Stimulated activated memory B cell treated with anti-CD40 and anti-IgM and Interleukin-4, amounts not matched to agents 10 μg/mL and 1 μg/mL and 100 μg/mL, for 72 hours (primary cell): ENCODE measurements at regions not wholly inside any gene's neighbourhood (a gene's known extent, or its start where the extent isn't known, plus 50 kb on each side); places are given as distances from the start of the nearest gene placed in this dataset.

ENCODE experiments used
- ATAC-seq: fragments of 150-1000 bp; cut with Tn5 transposase; 2 replicates; pipeline ENCODE4 v1.10.0; 2021
- H3K27ac Mint-ChIP-seq: one replicate; pipeline ENCODE4 v1.8.0; 2022; ENCODE audit warnings: mild to moderate bottlenecking, mixed read lengths
- H3K27me3 Mint-ChIP-seq: one replicate; pipeline ENCODE4 v1.8.0; 2022; ENCODE audit warnings: mixed read lengths
- H3K36me3 Mint-ChIP-seq: one replicate; pipeline ENCODE4 v1.8.0; 2022; ENCODE audit warnings: mixed read lengths
- H3K4me1 Mint-ChIP-seq: one replicate; pipeline ENCODE4 v1.8.0; 2022; ENCODE audit warnings: mixed read lengths
- H3K4me3 Mint-ChIP-seq: one replicate; pipeline ENCODE4 v1.8.0; 2022; ENCODE audit warnings: mild to moderate bottlenecking, moderate library complexity, mixed read lengths
- H3K9me3 Mint-ChIP-seq: one replicate; pipeline ENCODE4 v1.8.0; 2022; ENCODE audit warnings: mixed read lengths

- Mint-ChIP-seq H3K36me3 (no peaks in the 10 kb centered on the region), H3K4me1 (no peaks in the 10 kb centered on the region), H3K9me3 (no peaks in the 10 kb centered on the region), H3K27ac (no peak overlapping the region), H3K4me3 (no peak overlapping the region), H3K27me3 (no peaks in the 10 kb centered on the region)
- ATAC-seq: no peak
Measured at GRCh38 chr21:16496609-16497008, 766.8 kb downstream of the USP25 start.

- Mint-ChIP-seq H3K4me1 (no peaks in the 10 kb centered on the region), H3K27ac (no peak overlapping the region), H3K27me3 (no peaks in the 10 kb centered on the region), H3K36me3 (no peaks in the 10 kb centered on the region), H3K9me3 (no peaks in the 10 kb centered on the region), H3K4me3 (no peak overlapping the region)
- no peak for ATAC-seq
Measured at GRCh38 chr21:16500271-16500670, 770.5 kb downstream of the USP25 start.

GRCh38 chr21:16502273-16502672 is 772.5 kb downstream of the USP25 start:
- Mint-ChIP-seq H3K27me3 (no peaks in the 10 kb centered on the region), H3K9me3 (no peaks in the 10 kb centered on the region), H3K4me1 (no peaks in the 10 kb centered on the region), H3K36me3 (no peaks in the 10 kb centered on the region), H3K27ac (no peak overlapping the region), H3K4me3 (no peak overlapping the region)
- no peak for ATAC-seq

GRCh38 chr21:16502897-16503296 is 773.1 kb downstream of the USP25 start:
- H3K27me3 Mint-ChIP-seq: no peaks in the 10 kb centered on the region
- H3K4me3 Mint-ChIP-seq: no peak overlapping the region
- H3K27ac Mint-ChIP-seq: no peak overlapping the region
- no peaks in the 10 kb centered on the region for H3K9me3 Mint-ChIP-seq
- no peaks in the 10 kb centered on the region for H3K36me3 Mint-ChIP-seq
- H3K4me1 Mint-ChIP-seq: no peaks in the 10 kb centered on the region
- ATAC-seq: no peak

GRCh38 chr21:16504281-16504680 is 774.5 kb downstream of the USP25 start:
- no peak overlapping the region for H3K27ac Mint-ChIP-seq
- no peak for ATAC-seq
- no peaks in the 10 kb centered on the region for H3K27me3 Mint-ChIP-seq
- H3K4me3 Mint-ChIP-seq: no peak overlapping the region
- peaks cover 4% of the 10 kb centered on the region for H3K9me3 Mint-ChIP-seq
- H3K4me1 Mint-ChIP-seq: no peaks in the 10 kb centered on the region
- no peaks in the 10 kb centered on the region for H3K36me3 Mint-ChIP-seq

GRCh38 chr21:16504766-16505165 is 775.0 kb downstream of the USP25 start:
- Mint-ChIP-seq H3K36me3 (no peaks in the 10 kb centered on the region), H3K4me3 (no peak overlapping the region), H3K9me3 (peaks cover 4% of the 10 kb centered on the region), H3K4me1 (no peaks in the 10 kb centered on the region), H3K27ac (no peak overlapping the region), H3K27me3 (no peaks in the 10 kb centered on the region)
- ATAC-seq: no peak

- Mint-ChIP-seq H3K4me1 (no peaks in the 10 kb centered on the region), H3K4me3 (no peak overlapping the region), H3K27me3 (no peaks in the 10 kb centered on the region), H3K36me3 (no peaks in the 10 kb centered on the region), H3K9me3 (peaks cover 4% of the 10 kb centered on the region), H3K27ac (no peak overlapping the region)
- no peak for ATAC-seq
Measured at GRCh38 chr21:16509476-16509875, 779.7 kb downstream of the USP25 start.

- Mint-ChIP-seq H3K36me3 (no peaks in the 10 kb centered on the region), H3K4me1 (no peaks in the 10 kb centered on the region), H3K9me3 (peaks cover 2% of the 10 kb centered on the region), H3K27me3 (no peaks in the 10 kb centered on the region), H3K4me3 (no peak overlapping the region), H3K27ac (no peak overlapping the region)
- no peak for ATAC-seq
Measured at GRCh38 chr21:16514316-16514715, 784.5 kb downstream of the USP25 start.

- H3K36me3 Mint-ChIP-seq: no peaks in the 10 kb centered on the region
- H3K4me1 Mint-ChIP-seq: no peaks in the 10 kb centered on the region
- no peak overlapping the region for H3K4me3 Mint-ChIP-seq
- no peak for ATAC-seq
- H3K27ac Mint-ChIP-seq: no peak overlapping the region
- no peaks in the 10 kb centered on the region for H3K27me3 Mint-ChIP-seq
- H3K9me3 Mint-ChIP-seq: peaks cover 2% of the 10 kb centered on the region
Measured at GRCh38 chr21:16517383-16517782, 787.6 kb downstream of the USP25 start.

- no peaks in the 10 kb centered on the region for H3K4me1 Mint-ChIP-seq
- H3K27ac Mint-ChIP-seq: no peak overlapping the region
- H3K36me3 Mint-ChIP-seq: no peaks in the 10 kb centered on the region
- no peak overlapping the region for H3K4me3 Mint-ChIP-seq
- no peak for ATAC-seq
- peaks cover 6% of the 10 kb centered on the region for H3K9me3 Mint-ChIP-seq
- no peaks in the 10 kb centered on the region for H3K27me3 Mint-ChIP-seq
Measured at GRCh38 chr21:16519036-16519435, 789.3 kb downstream of the USP25 start.

GRCh38 chr21:16519644-16520043 is 789.9 kb downstream of the USP25 start:
- Mint-ChIP-seq H3K4me3 (no peak overlapping the region), H3K27ac (no peak overlapping the region), H3K36me3 (no peaks in the 10 kb centered on the region), H3K9me3 (peaks cover 8% of the 10 kb centered on the region), H3K4me1 (no peaks in the 10 kb centered on the region), H3K27me3 (no peaks in the 10 kb centered on the region)
- no peak for ATAC-seq

- H3K4me3 Mint-ChIP-seq: no peak overlapping the region
- no peak for ATAC-seq
- H3K9me3 Mint-ChIP-seq: peaks cover 7% of the 10 kb centered on the region
- no peak overlapping the region for H3K27ac Mint-ChIP-seq
- H3K4me1 Mint-ChIP-seq: no peaks in the 10 kb centered on the region
- H3K27me3 Mint-ChIP-seq: no peaks in the 10 kb centered on the region
- no peaks in the 10 kb centered on the region for H3K36me3 Mint-ChIP-seq
Measured at GRCh38 chr21:16522548-16522947, 792.8 kb downstream of the USP25 start.

GRCh38 chr21:16530656-16531055 is 800.9 kb downstream of the USP25 start:
- peaks cover 13% of the 10 kb centered on the region for H3K9me3 Mint-ChIP-seq
- ATAC-seq: no peak
- no peak overlapping the region for H3K27ac Mint-ChIP-seq
- H3K4me3 Mint-ChIP-seq: no peak overlapping the region
- no peaks in the 10 kb centered on the region for H3K4me1 Mint-ChIP-seq
- H3K36me3 Mint-ChIP-seq: no peaks in the 10 kb centered on the region
- no peaks in the 10 kb centered on the region for H3K27me3 Mint-ChIP-seq

- no peaks in the 10 kb centered on the region for H3K36me3 Mint-ChIP-seq
- peaks cover 13% of the 10 kb centered on the region for H3K9me3 Mint-ChIP-seq
- H3K27ac Mint-ChIP-seq: no peak overlapping the region
- H3K4me3 Mint-ChIP-seq: no peak overlapping the region
- H3K4me1 Mint-ChIP-seq: no peaks in the 10 kb centered on the region
- no peaks in the 10 kb centered on the region for H3K27me3 Mint-ChIP-seq
- no peak for ATAC-seq
Measured at GRCh38 chr21:16532840-16533239, 803.1 kb downstream of the USP25 start.

GRCh38 chr21:16533692-16534407 is 804.1 kb downstream of the USP25 start:
- no peak for ATAC-seq
- no peaks in the 10 kb centered on the region for H3K27me3 Mint-ChIP-seq
- no peak overlapping the region for H3K4me3 Mint-ChIP-seq

GRCh38 chr21:16534408-16535101 is 804.8 kb downstream of the USP25 start:
- H3K4me3 Mint-ChIP-seq: no peak overlapping the region
- H3K27ac Mint-ChIP-seq: no peak overlapping the region
- H3K36me3 Mint-ChIP-seq: no peaks in the 10 kb centered on the region
- peaks cover 5% of the 10 kb centered on the region for H3K9me3 Mint-ChIP-seq
- no peaks in the 10 kb centered on the region for H3K4me1 Mint-ChIP-seq
- no peak for ATAC-seq
- no peaks in the 10 kb centered on the region for H3K27me3 Mint-ChIP-seq

More at GRCh38 chr21:16533692-16534407, 804.1 kb downstream of the USP25 start:
- Mint-ChIP-seq H3K4me1 (no peaks in the 10 kb centered on the region), H3K9me3 (peaks cover 9% of the 10 kb centered on the region), H3K27ac (no peak overlapping the region), H3K36me3 (no peaks in the 10 kb centered on the region)
